BJ (cell line): ENCODE measurements at regions not wholly inside any gene's neighbourhood (a gene's known extent, or its start where the extent isn't known, plus 50 kb on each side); places are given as distances from the start of the nearest gene placed in this dataset.

ENCODE experiments used
- CTCF ChIA-PET: fragments of 350-600 bp; formaldehyde crosslinking; extraction: SDS; loops from one replicate; lab custom pipeline; 2021; ENCODE audit warnings: antibody characterized with exemption, inconsistent platforms; lab: Yijun Ruan, JAX
- POLR2A ChIA-PET: fragments of 300-600 bp; sonication (Branson Sonifier 250); formaldehyde crosslinking; extraction: SDS; loops from one replicate; lab custom pipeline; 2021; ENCODE audit warnings: antibody characterized with exemption; lab: Charles Lee
- DNase-seq: peaks from one replicate; pipeline ENCODE4 v3.0.0-alpha.2; 2011; ENCODE audit warnings: low read depth
- H3K27me3 ChIP-seq: 2 replicates; pipeline ENCODE4 v1.6.0; 2011; ENCODE audit warnings: low read length; ENCODE audit not compliant: control insufficient read depth, insufficient read depth
- H3K36me3 ChIP-seq: 2 replicates; pipeline ENCODE4 v1.5.1; 2011; ENCODE audit warnings: low read length; ENCODE audit not compliant: control insufficient read depth, insufficient read depth
- H3K4me3 ChIP-seq: 2 replicates; pipeline ENCODE4 v1.5.1; 2011; ENCODE audit warnings: low read depth, mild to moderate bottlenecking, control low read depth, low read length
- CTCF ChIP-seq: IDR thresholded peaks from 2 replicates; pipeline ENCODE4 v1.5.1; 2011; ENCODE audit warnings: low read depth, mild to moderate bottlenecking, control low read depth, inconsistent platforms, low read length, moderate library complexity; ENCODE audit not compliant: insufficient read depth

- Histone ChIP-seq H3K4me3 (no peak overlapping the region), H3K27me3 (no peaks in the 10 kb centered on the region), H3K36me3 (no peaks in the 10 kb centered on the region)
- ChIA-PET POLR2A (no interaction called here), CTCF (no interaction called here)
- no peak for DNase-seq
- TF ChIP-seq CTCF: no peak
Observed at GRCh38 chr4:153940916-153941315, 152.0 kb upstream of the SFRP2 start.

- TF ChIP-seq CTCF: no peak
- Histone ChIP-seq H3K36me3 (no peaks in the 10 kb centered on the region), H3K4me3 (no peak overlapping the region), H3K27me3 (no peaks in the 10 kb centered on the region)
- DNase-seq: no peak
- ChIA-PET CTCF (no interaction called here), POLR2A (no interaction called here)
Observed at GRCh38 chr4:153939570-153939969, 150.7 kb upstream of the SFRP2 start.

GRCh38 chr4:153938994-153939393, 150.1 kb upstream of the SFRP2 start:
- TF ChIP-seq CTCF: no peak
- Histone ChIP-seq H3K36me3 (no peaks in the 10 kb centered on the region), H3K27me3 (no peaks in the 10 kb centered on the region), H3K4me3 (no peak overlapping the region)
- ChIA-PET POLR2A (no interaction called here), CTCF (interaction anchor here (0.7 to 0.9 kb wide), 3 partner anchors 11 to 1502 kb away, joined by 3 to 4 read pairs (median 3); no protein-coding TSS in a partner anchor)
- DNase-seq: no peak

- no peaks in the 10 kb centered on the region for H3K27me3 ChIP-seq
- H3K36me3 ChIP-seq: no peaks in the 10 kb centered on the region
- no peak for DNase-seq
- H3K4me3 ChIP-seq: no peak overlapping the region
- ChIA-PET CTCF (no interaction called here), POLR2A (no interaction called here)
- TF ChIP-seq CTCF: no peak
Observed at GRCh38 chr4:153937289-153937688, 148.4 kb upstream of the SFRP2 start.

GRCh38 chr4:153936121-153936520, 147.2 kb upstream of the SFRP2 start:
- no peak overlapping the region for H3K4me3 ChIP-seq

More at GRCh38 chr4:153936121-153936520, 147.2 kb upstream of the SFRP2 start:
- Histone ChIP-seq H3K27me3 (no peaks in the 10 kb centered on the region), H3K36me3 (no peaks in the 10 kb centered on the region)
- POLR2A ChIA-PET: interaction anchor here (0.5 kb wide), 1 partner anchor 9 kb away, joined by 3 read pairs; no protein-coding TSS in a partner anchor
- DNase-seq: no peak
- no peak for TF ChIP-seq CTCF
- CTCF ChIA-PET: interaction anchor here (0.6 to 0.9 kb wide), 2 partner anchors 8 to 204 kb away, joined by 3 read pairs; no protein-coding TSS in a partner anchor
